Endothelial cell of umbilical vein (primary cell): ENCODE measurements at regions not wholly inside any gene's neighbourhood (a gene's known extent, or its start where the extent isn't known, plus 50 kb on each side); places are given as distances from the start of the nearest gene placed in this dataset.

Source experiments
- CTCF ChIP-seq, 2 donors: IDR thresholded peaks; 1 replicate in 1 of 2; 2 replicates in 1 of 2; pipeline ENCODE4 v1.5.1; 2011; ENCODE audit warnings: low read length in 2 of 2, mild to moderate bottlenecking in 2 of 2, moderate library complexity in 2 of 2, control low read depth in 1 of 2, inconsistent platforms in 1 of 2, low read depth in 1 of 2; ENCODE audit not compliant: insufficient read depth in 1 of 2; ENCODE audit errors: extremely low read depth in 1 of 2
- EZH2 ChIP-seq: IDR thresholded peaks from 2 replicates; pipeline ENCODE4 v1.6.1; 2012; ENCODE audit warnings: borderline replicate concordance, low read depth, mild to moderate bottlenecking, moderate library complexity, low read length, inconsistent platforms; ENCODE audit not compliant: severe bottlenecking
- MAX ChIP-seq: IDR thresholded peaks from 2 replicates; pipeline ENCODE4 v1.6.1; 2011; ENCODE audit not compliant: insufficient read depth, insufficient read length
- POLR2AphosphoS5 ChIP-seq: IDR thresholded peaks from 2 replicates; pipeline ENCODE4 v1.6.1; 2012; ENCODE audit warnings: low read depth, mild to moderate bottlenecking, control low read depth, low read length, moderate library complexity; ENCODE audit not compliant: insufficient read depth

- TF ChIP-seq POLR2AphosphoS5 (no peak), EZH2 (no peak), CTCF (IDR thresholded peaks at IDR 0.05; ENCODE audit: extremely low read depth in 1 of 2, insufficient read depth in 1 of 2, low read depth in 1 of 2, low read length in 2 of 2) (no peak), MAX (no peak)
Observed at GRCh38 chr10:80787952-80788351, 250.2 kb downstream of the SH2D4B start.
